H9 (cell line): ENCODE measurements at regions not wholly inside any gene's neighbourhood (a gene's known extent, or its start where the extent isn't known, plus 50 kb on each side); places are given as distances from the start of the nearest gene placed in this dataset.

Source experiments
- DNase-seq: peaks from one replicate; pipeline ENCODE4 v3.0.0-alpha.2; 2017
- H2AFZ ChIP-seq: one replicate; pipeline ENCODE4 v1.6.1; 2013; ENCODE audit warnings: mild to moderate bottlenecking, low read length, control low read depth, moderate library complexity
- H2AK5ac ChIP-seq: 2 replicates; pipeline ENCODE4 v1.6.1; 2013; ENCODE audit warnings: low read length, control low read depth, mixed read lengths; ENCODE audit not compliant: insufficient read length
- H2BK120ac ChIP-seq: one replicate; pipeline ENCODE4 v1.6.1; 2013; ENCODE audit warnings: low read depth, mild to moderate bottlenecking, low read length, control low read depth, inconsistent platforms; ENCODE audit not compliant: poor library complexity, severe bottlenecking
- H2BK12ac ChIP-seq: 2 replicates; pipeline ENCODE4 v1.6.1; 2013; ENCODE audit warnings: low read length, control low read depth, mixed read lengths, low read depth; ENCODE audit not compliant: insufficient read length
- H2BK15ac ChIP-seq: 2 replicates; pipeline ENCODE4 v1.6.1; 2013; ENCODE audit warnings: low read depth, low read length, control low read depth
- H2BK20ac ChIP-seq: one replicate; pipeline ENCODE4 v1.6.1; 2013; ENCODE audit warnings: low read depth, mild to moderate bottlenecking, low read length, control low read depth, inconsistent platforms; ENCODE audit not compliant: poor library complexity, severe bottlenecking
- H2BK5ac ChIP-seq: 2 replicates; pipeline ENCODE4 v1.6.1; 2013; ENCODE audit warnings: low read length, control low read depth, mixed read lengths; ENCODE audit not compliant: insufficient read length
- H3K14ac ChIP-seq: 2 replicates; pipeline ENCODE4 v1.6.1; 2013; ENCODE audit warnings: low read length, control low read depth; ENCODE audit not compliant: insufficient read depth
- H3K18ac ChIP-seq: 2 replicates; pipeline ENCODE4 v1.6.1; 2013; ENCODE audit warnings: low read depth, mild to moderate bottlenecking, mixed read lengths, low read length, control low read depth; ENCODE audit not compliant: insufficient read length
- H3K23ac ChIP-seq: 2 replicates; pipeline ENCODE4 v1.6.1; 2013; ENCODE audit warnings: low read length, control low read depth, mixed read lengths, low read depth; ENCODE audit not compliant: insufficient read length
- H3K23me2 ChIP-seq: 2 replicates; pipeline ENCODE4 v1.6.1; 2013; ENCODE audit warnings: low read depth, mild to moderate bottlenecking, mixed read lengths, low read length, control low read depth; ENCODE audit not compliant: insufficient read length, poor library complexity, severe bottlenecking
- H3K27ac ChIP-seq: 2 replicates; pipeline ENCODE4 v1.5.1; 2013; ENCODE audit warnings: low read length, control low read depth, mixed read lengths, low read depth; ENCODE audit not compliant: insufficient read length
- H3K27me3 ChIP-seq: 2 replicates; pipeline ENCODE4 v1.6.1; 2013; ENCODE audit warnings: low read length, control low read depth, inconsistent platforms; ENCODE audit not compliant: insufficient read depth
- H3K4ac ChIP-seq: 2 replicates; pipeline ENCODE4 v1.6.1; 2013; ENCODE audit warnings: low read depth, mild to moderate bottlenecking, control low read depth, inconsistent platforms, low read length, moderate library complexity
- H3K4me1 ChIP-seq: 2 replicates; pipeline ENCODE4 v1.6.1; 2013; ENCODE audit warnings: low read length, control low read depth, inconsistent platforms; ENCODE audit not compliant: insufficient read depth
- H3K4me2 ChIP-seq: 2 replicates; pipeline ENCODE4 v1.6.1; 2013; ENCODE audit warnings: low read length, control low read depth, mixed read lengths; ENCODE audit not compliant: insufficient read length, insufficient read depth
- H3K56ac ChIP-seq: 2 replicates; pipeline ENCODE4 v1.6.1; 2013; ENCODE audit warnings: low read depth, mild to moderate bottlenecking, mixed read lengths, low read length, control low read depth; ENCODE audit not compliant: insufficient read length
- H3K79me1 ChIP-seq: 2 replicates; pipeline ENCODE4 v1.6.1; 2013; ENCODE audit warnings: low read depth, mild to moderate bottlenecking, moderate library complexity, low read length, control low read depth, inconsistent platforms; ENCODE audit not compliant: insufficient read depth, poor library complexity, severe bottlenecking
- H3K79me2 ChIP-seq: 2 replicates; pipeline ENCODE4 v1.6.1; 2013; ENCODE audit warnings: low read length, control low read depth, inconsistent platforms; ENCODE audit not compliant: insufficient read depth
- H3K9ac ChIP-seq: 2 replicates; pipeline ENCODE4 v1.6.1; 2013; ENCODE audit warnings: low read length, control low read depth, mixed read lengths; ENCODE audit not compliant: insufficient read length; ENCODE audit errors: extremely low read depth
- H3K9me3 ChIP-seq: one replicate; pipeline ENCODE4 v1.6.1; 2013; ENCODE audit warnings: low read depth, low read length, inconsistent platforms; ENCODE audit not compliant: control insufficient read depth
- H3T11ph ChIP-seq: one replicate; pipeline ENCODE4 v1.6.1; 2013; ENCODE audit warnings: mild to moderate bottlenecking, low read length, control low read depth, inconsistent platforms
- H4K20me1 ChIP-seq: one replicate; pipeline ENCODE4 v1.6.1; 2013; ENCODE audit not compliant: control insufficient read depth, insufficient read length, insufficient read depth
- H4K5ac ChIP-seq: 2 replicates; pipeline ENCODE4 v1.6.1; 2013; ENCODE audit warnings: low read depth, mild to moderate bottlenecking, mixed read lengths, low read length, control low read depth; ENCODE audit not compliant: insufficient read length
- H4K8ac ChIP-seq: replicated peaks from 2 replicates; pipeline ENCODE4 v1.6.1; 2013; ENCODE audit warnings: low read length, control low read depth, mixed read lengths, low read depth; ENCODE audit not compliant: insufficient read length
- H4K91ac ChIP-seq: 2 replicates; pipeline ENCODE4 v1.6.1; 2013; ENCODE audit warnings: low read depth, mild to moderate bottlenecking, moderate library complexity, mixed read lengths, low read length, control low read depth; ENCODE audit not compliant: insufficient read length
- H3K27ac Mint-ChIP-seq, 3 experiments: 2 replicates in 2 of 3; 3 replicates in 1 of 3; pipeline ENCODE4 v1.8.0; 2020 to 2021; ENCODE audit warnings: mixed read lengths in 3 of 3, mild to moderate bottlenecking in 1 of 3, moderate library complexity in 1 of 3
- H3K27me3 Mint-ChIP-seq: 2 replicates; pipeline ENCODE4 v1.8.0; 2021; ENCODE audit warnings: low read depth, mild to moderate bottlenecking, moderate library complexity, mixed read lengths
- H3K36me3 Mint-ChIP-seq, 3 experiments: 2 replicates in 2 of 3; 3 replicates in 1 of 3; pipeline ENCODE4 v1.8.0; 2020 to 2021; ENCODE audit warnings: low read depth in 3 of 3, mixed read lengths in 3 of 3; ENCODE audit not compliant: insufficient read depth in 1 of 3
- H3K4me1 Mint-ChIP-seq, 2 experiments: 2 replicates each; pipeline ENCODE4 v1.8.0; 2020; ENCODE audit warnings: mixed read lengths in 2 of 2
- H3K4me3 Mint-ChIP-seq, 2 experiments: 2 replicates in 1 of 2; 3 replicates in 1 of 2; pipeline ENCODE4 v1.8.0; 2020 to 2021; ENCODE audit warnings: mild to moderate bottlenecking in 2 of 2, mixed read lengths in 2 of 2, moderate library complexity in 1 of 2
- H3K9me3 Mint-ChIP-seq, 2 experiments: 2 replicates in 1 of 2; 3 replicates in 1 of 2; pipeline ENCODE4 v1.8.0; 2020; ENCODE audit warnings: mild to moderate bottlenecking in 2 of 2, mixed read lengths in 2 of 2, moderate library complexity in 1 of 2
- TF ChIP-seq, protein P1 (sequence below): fragments of 200-600 bp; sonication (generic); conservative IDR thresholded peaks from 3 replicates; pipeline ENCODE4 v1.8.0; 2021; ENCODE audit warnings: antibody characterized with exemption, mild to moderate bottlenecking

DNA sequence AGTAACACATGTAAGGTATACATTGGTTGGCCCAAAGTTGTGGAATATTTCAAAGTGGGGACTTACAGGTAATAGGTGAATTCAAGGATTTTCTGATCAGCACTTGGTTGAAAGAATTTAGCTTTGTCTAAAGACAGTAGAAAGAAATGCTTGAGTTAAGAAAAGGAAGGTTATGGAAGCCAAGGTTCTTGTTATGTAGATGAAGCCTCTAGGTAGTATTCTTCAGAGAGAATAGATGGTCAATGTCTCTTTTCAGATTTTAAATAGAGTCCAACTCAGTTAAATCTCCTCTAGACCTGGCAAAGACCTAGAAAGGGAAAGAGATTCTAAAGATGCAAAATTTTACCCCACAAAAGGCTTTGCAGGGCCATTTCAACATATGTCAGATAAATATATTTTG, 157.4 kb downstream of the ANKRD30B start:
- H3K27me3 Mint-ChIP-seq, result peaks cover 2% of the 10 kb centered on the region
- Histone ChIP-seq H3K9ac (no peak overlapping the region), H2BK120ac (no peak overlapping the region), H3K27me3 (no peaks in the 10 kb centered on the region), H3K14ac (no peak overlapping the region), H3K23ac (no peak overlapping the region), H4K8ac (no peak overlapping the region), H4K5ac (no peak overlapping the region), H2BK15ac (no peak overlapping the region), H2AK5ac (no peak overlapping the region), H3K4me2 (no peak overlapping the region), H3K9me3 (peaks cover 61% of the 10 kb centered on the region), H3K23me2 (no peaks in the 10 kb centered on the region), H4K20me1 (no peaks in the 10 kb centered on the region), H3K27ac (no peak overlapping the region), H3K18ac (no peak overlapping the region), H2BK5ac (no peak overlapping the region), H2AFZ (no peak overlapping the region), H2BK20ac (no peak overlapping the region), H3K56ac (no peak overlapping the region), H3K4ac (no peak overlapping the region), H3T11ph (no peak overlapping the region), H2BK12ac (no peak overlapping the region), H4K91ac (no peak overlapping the region), H3K79me1 (no peaks in the 10 kb centered on the region), H3K4me1 (no peaks in the 10 kb centered on the region), H3K79me2 (no peaks in the 10 kb centered on the region)
- TF ChIP-seq, protein P1, sequence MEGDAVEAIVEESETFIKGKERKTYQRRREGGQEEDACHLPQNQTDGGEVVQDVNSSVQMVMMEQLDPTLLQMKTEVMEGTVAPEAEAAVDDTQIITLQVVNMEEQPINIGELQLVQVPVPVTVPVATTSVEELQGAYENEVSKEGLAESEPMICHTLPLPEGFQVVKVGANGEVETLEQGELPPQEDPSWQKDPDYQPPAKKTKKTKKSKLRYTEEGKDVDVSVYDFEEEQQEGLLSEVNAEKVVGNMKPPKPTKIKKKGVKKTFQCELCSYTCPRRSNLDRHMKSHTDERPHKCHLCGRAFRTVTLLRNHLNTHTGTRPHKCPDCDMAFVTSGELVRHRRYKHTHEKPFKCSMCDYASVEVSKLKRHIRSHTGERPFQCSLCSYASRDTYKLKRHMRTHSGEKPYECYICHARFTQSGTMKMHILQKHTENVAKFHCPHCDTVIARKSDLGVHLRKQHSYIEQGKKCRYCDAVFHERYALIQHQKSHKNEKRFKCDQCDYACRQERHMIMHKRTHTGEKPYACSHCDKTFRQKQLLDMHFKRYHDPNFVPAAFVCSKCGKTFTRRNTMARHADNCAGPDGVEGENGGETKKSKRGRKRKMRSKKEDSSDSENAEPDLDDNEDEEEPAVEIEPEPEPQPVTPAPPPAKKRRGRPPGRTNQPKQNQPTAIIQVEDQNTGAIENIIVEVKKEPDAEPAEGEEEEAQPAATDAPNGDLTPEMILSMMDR, result no peak
- peaks cover 87 to 92% of the 10 kb centered on the region in 2 experiments for H3K9me3 Mint-ChIP-seq
- no peak overlapping the region for H3K4me3 Mint-ChIP-seq
- no peaks in the 10 kb centered on the region for H3K4me1 Mint-ChIP-seq
- H3K27ac Mint-ChIP-seq, result no peak overlapping the region
- DNase-seq, result no peak
- peaks cover 8 to 39% (median 18%) of the 10 kb centered on the region in 3 experiments for H3K36me3 Mint-ChIP-seq
